Sigmoid colon (tissue), 6 donors: ENCODE measurements at regions not wholly inside any gene's neighbourhood (a gene's known extent, or its start where the extent isn't known, plus 50 kb on each side); places are given as distances from the start of the nearest gene placed in this dataset.

Experiments
- DNase-seq: peaks from one replicate; pipeline ENCODE4 v3.0.0-alpha.2; 2019
- H3K27ac ChIP-seq, 4 donors: fragments of 200-600 bp; sonication (generic); one replicate each; pipeline ENCODE4 v1.5.1; 2016 to 2019; ENCODE audit warnings: mild to moderate bottlenecking in 1 of 4
- H3K27me3 ChIP-seq, 3 donors: fragments of 200-600 bp; sonication (generic); one replicate each; pipeline ENCODE4 v1.5.1; 2019; ENCODE audit warnings: mild to moderate bottlenecking in 1 of 3
- H3K36me3 ChIP-seq, 4 donors: fragments of 200-600 bp; sonication (generic); one replicate each; pipeline ENCODE4 v1.5.1; 2016 to 2019
- H3K4me1 ChIP-seq, 4 donors: fragments of 200-600 bp; sonication (generic); one replicate each; pipeline ENCODE4 v1.5.1; 2017 to 2019
- H3K4me3 ChIP-seq, 4 donors: fragments of 200-600 bp; sonication (generic); one replicate each; pipeline ENCODE4 v1.5.1; 2017 to 2019; ENCODE audit warnings: mild to moderate bottlenecking in 2 of 4, moderate library complexity in 1 of 4
- H3K9me3 ChIP-seq, 4 donors: fragments of 200-600 bp in 3 of 4; sonication (generic) in 3 of 4; one replicate each; pipeline versions ENCODE4 v1.5.1 to v1.6.1; 2013 to 2019
- CTCF ChIP-seq, 4 experiments: fragments of 450-650 bp in 3 of 4; fragments of 200-600 bp in 1 of 4; IDR thresholded peaks; one replicate each; pipeline ENCODE4 v1.5.1; 2016 to 2019; ENCODE audit warnings: antibody characterized with exemption in 4 of 4, mild to moderate bottlenecking in 3 of 4, moderate library complexity in 2 of 4
- EP300 ChIP-seq, 4 donors: sonication (generic); formaldehyde crosslinking; IDR thresholded peaks; one replicate each; pipeline ENCODE4 v1.6.1; 2017; ENCODE audit warnings: antibody characterized with exemption in 4 of 4
- POLR2A ChIP-seq, 2 donors: fragments of 450-650 bp; IDR thresholded peaks; one replicate each; pipeline ENCODE4 v1.6.1; 2016; ENCODE audit warnings: antibody characterized with exemption in 2 of 2, mild to moderate bottlenecking in 2 of 2, moderate library complexity in 2 of 2
- POLR2AphosphoS5 ChIP-seq, 4 donors: sonication (generic); formaldehyde crosslinking; IDR thresholded peaks; one replicate each; pipeline ENCODE4 v1.6.1; 2017; ENCODE audit warnings: antibody characterized with exemption in 4 of 4
- WGBS, 2 donors: extraction: QIAGEN DNeasy Blood & Tissue Kit; methylation state at CpG; one replicate each; pipeline ENCODE4 v1.1.7; 2013; 5-methylcytosine and 5-hydroxymethylcytosine counted together
- intact Hi-C: fragments of 100-400 bp; cut with DNase I; formaldehyde crosslinking; loops from one replicate; pipeline ENCODE4 v1.15.1; 2023
- donor health status: healthy with polysubstance abuse.
- donor health status: healthy.

GRCh38 chr15:45794712-45795439 is 160.0 kb downstream of the SQOR start:
- Histone ChIP-seq H3K4me3 (no peak overlapping the region), H3K4me1 (no peaks in the 10 kb centered on the region), H3K9me3 (no peaks in the 10 kb centered on the region), H3K36me3 (no peaks in the 10 kb centered on the region), H3K27ac (no peak overlapping the region), H3K27me3 (no peaks in the 10 kb centered on the region)
- intact Hi-C loops, result no loop called here
- WGBS, 2 donors, result 18 to 52% methylated on average over 6 of the region's 6 CpGs
- TF ChIP-seq POLR2A (IDR thresholded peaks at IDR 0.05), result no peak
- no peak for TF ChIP-seq EP300 (IDR thresholded peaks at IDR 0.05)
- TF ChIP-seq CTCF (IDR thresholded peaks at IDR 0.05), result no peak
- TF ChIP-seq POLR2AphosphoS5 (IDR thresholded peaks at IDR 0.05), result no peak
- no peak for DNase-seq

- H3K4me1 ChIP-seq, result no peaks in the 10 kb centered on the region
- 9 to 15% methylated on average over 3 of the region's 3 CpGs for WGBS, 2 donors
Observed at GRCh38 chr15:45795440-45796069, 160.7 kb downstream of the SQOR start.

GRCh38 chr15:45796433-45796832 is 161.6 kb downstream of the SQOR start:
- TF ChIP-seq POLR2AphosphoS5 (IDR thresholded peaks at IDR 0.05) (no peak), CTCF (IDR thresholded peaks at IDR 0.05) (no peak), EP300 (IDR thresholded peaks at IDR 0.05) (no peak), POLR2A (IDR thresholded peaks at IDR 0.05) (no peak)
- no peaks in the 10 kb centered on the region for H3K36me3 ChIP-seq
- DNase-seq, result no peak
- H3K27me3 ChIP-seq, result no peaks in the 10 kb centered on the region
- H3K4me1 ChIP-seq, result no peaks in the 10 kb centered on the region
- intact Hi-C loops, result no loop called here
- no peak overlapping the region for H3K27ac ChIP-seq
- no peaks in the 10 kb centered on the region for H3K9me3 ChIP-seq
- 16 to 56% methylated on average over 3 of the region's 3 CpGs for WGBS, 2 donors
- H3K4me3 ChIP-seq, result no peak overlapping the region

More at GRCh38 chr15:45795440-45796069, 160.7 kb downstream of the SQOR start:
- Histone ChIP-seq H3K27ac (no peak overlapping the region), H3K27me3 (no peaks in the 10 kb centered on the region), H3K9me3 (no peaks in the 10 kb centered on the region), H3K4me3 (no peak overlapping the region), H3K36me3 (no peaks in the 10 kb centered on the region)
- intact Hi-C loops, result no loop called here
- TF ChIP-seq CTCF (IDR thresholded peaks at IDR 0.05) (peak; percentile 28 to 65 (median 50)), EP300 (IDR thresholded peaks at IDR 0.05) (no peak)
- no peak for DNase-seq

GRCh38 chr15:45799508-45799907 is 164.7 kb downstream of the SQOR start:
- WGBS, 2 donors, result 85 to 87% methylated on average over 3 of the region's 3 CpGs
- DNase-seq, result no peak
- no peak for TF ChIP-seq CTCF (IDR thresholded peaks at IDR 0.05)
- TF ChIP-seq POLR2AphosphoS5 (IDR thresholded peaks at IDR 0.05), result no peak
- no peak for TF ChIP-seq EP300 (IDR thresholded peaks at IDR 0.05)
- TF ChIP-seq POLR2A (IDR thresholded peaks at IDR 0.05), result no peak
- no peak overlapping the region for H3K27ac ChIP-seq
- no peaks in the 10 kb centered on the region for H3K9me3 ChIP-seq
- H3K4me1 ChIP-seq, result no peaks in the 10 kb centered on the region
- no peaks in the 10 kb centered on the region for H3K36me3 ChIP-seq
- H3K4me3 ChIP-seq, result no peak overlapping the region
- no peaks in the 10 kb centered on the region for H3K27me3 ChIP-seq
- intact Hi-C loops, result no loop called here
